K562 (cell line): ENCODE measurements at regions not wholly inside any gene's neighbourhood (a gene's known extent, or its start where the extent isn't known, plus 50 kb on each side); places are given as distances from the start of the nearest gene placed in this dataset.

Experiments used
- ETV6 ChIP-seq, 3 experiments: fragments of 150-350 bp in 1 of 3; sonication (generic) in 1 of 3; formaldehyde crosslinking in 1 of 3; IDR thresholded peaks; 2 replicates each; pipeline versions ENCODE4 v1.6.1 to v1.8.0; 2014 to 2022; ENCODE audit warnings: borderline replicate concordance in 2 of 3, low read depth in 2 of 3, antibody characterized with exemption in 1 of 3, low read length in 1 of 3, mild to moderate bottlenecking in 1 of 3, missing genetic modification reagents in 1 of 3
- MBD2 ChIP-seq: sonication (generic); IDR thresholded peaks from 2 replicates; pipeline ENCODE4 v1.6.1; 2016; ENCODE audit warnings: low read depth, borderline replicate concordance
- MTA3 ChIP-seq: fragments of 450-650 bp; formaldehyde crosslinking; IDR thresholded peaks from 2 replicates; pipeline ENCODE4 v1.6.1; 2017; ENCODE audit warnings: mild to moderate bottlenecking, borderline replicate concordance
- NELFE ChIP-seq: IDR thresholded peaks from 2 replicates; pipeline ENCODE4 v1.6.1; 2011; ENCODE audit warnings: mild to moderate bottlenecking; ENCODE audit not compliant: insufficient read depth, insufficient read length
- RAD21 ChIP-seq, 2 experiments: fragments of 250-450 bp in 1 of 2; fragments of 450-650 bp in 1 of 2; sonication (Bioruptor Pico) in 1 of 2; formaldehyde crosslinking in 1 of 2; IDR thresholded peaks in 1 of 2; conservative IDR thresholded peaks in 1 of 2; 2 replicates each; pipeline versions ENCODE4 v1.4.0 to v1.8.0; 2020 to 2022; ENCODE audit warnings: mild to moderate bottlenecking in 2 of 2, moderate library complexity in 1 of 2
- SMAD2 ChIP-seq: fragments of 150-350 bp; IDR thresholded peaks from 2 replicates; pipeline ENCODE4 v1.6.1; 2014; ENCODE audit warnings: low read depth, mild to moderate bottlenecking, low read length
- XRCC5 ChIP-seq: fragments of 200-400 bp; formaldehyde crosslinking; IDR thresholded peaks from 2 replicates; pipeline ENCODE4 v1.6.1; 2017; ENCODE audit warnings: low read depth, mild to moderate bottlenecking, low read length
- ZNF444 ChIP-seq: fragments of 250-450 bp; sonication (Bioruptor Pico); IDR thresholded peaks from 2 replicates; pipeline ENCODE4 v1.4.0; 2020; ENCODE audit warnings: mild to moderate bottlenecking, moderate library complexity
- ZNF583 ChIP-seq: fragments of 250-450 bp; sonication (Bioruptor Pico); IDR thresholded peaks from 2 replicates; pipeline ENCODE4 v1.4.0; 2020
- TF ChIP-seq, protein P1 (sequence below): fragments of 450-650 bp; IDR thresholded peaks from 2 replicates; pipeline ENCODE4 v1.6.1; 2016; ENCODE audit warnings: mild to moderate bottlenecking, moderate library complexity
- TF ChIP-seq, protein P2 (sequence below), 3 experiments: IDR thresholded peaks in 2 of 3; conservative IDR thresholded peaks in 1 of 3; 2 replicates each; pipeline ENCODE4 v1.5.1; 2011 to 2012; ENCODE audit warnings: low read length in 3 of 3, mild to moderate bottlenecking in 3 of 3, control low read depth in 2 of 3, improper control_type of control experiment in 1 of 3, inconsistent platforms in 1 of 3, low read depth in 1 of 3, mixed read lengths in 1 of 3, moderate library complexity in 1 of 3; ENCODE audit not compliant: insufficient read depth in 2 of 3
- TF ChIP-seq, protein P3 (sequence below): fragments of 450-650 bp; formaldehyde crosslinking; IDR thresholded peaks from 2 replicates; pipeline ENCODE4 v1.4.0; 2020; ENCODE audit warnings: mild to moderate bottlenecking

DNA sequence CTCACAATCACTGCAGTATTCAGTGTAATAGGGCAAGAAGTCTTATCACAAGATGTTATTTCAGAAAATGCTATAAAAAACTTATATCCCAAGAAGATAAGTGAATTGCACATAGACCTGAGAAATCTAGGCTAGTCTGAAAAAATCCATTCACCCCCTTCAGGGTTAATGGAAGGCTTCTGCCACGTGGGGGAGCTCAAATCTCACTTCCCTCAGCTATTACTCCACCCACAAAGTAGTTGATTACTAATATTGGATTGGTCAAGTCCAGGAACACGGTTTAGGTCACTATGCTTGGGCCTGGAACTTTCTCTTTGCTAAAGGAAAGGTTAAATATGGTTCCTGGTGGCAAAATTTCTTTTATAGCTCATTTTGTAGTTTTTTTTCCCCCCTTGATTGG, 51.2 kb upstream of the ADAM23 start (continued):
- no peak for TF ChIP-seq XRCC5
- TF ChIP-seq SMAD2 = no peak
- peak in 1 of 2 experiments; percentile 56; a peak in 2 of 4 replicates for TF ChIP-seq RAD21 (CRISPR knock-in tag; conservative IDR thresholded peaks at IDR 0.05 in 1 of 2, IDR thresholded peaks at IDR 0.05 in 1 of 2)
- TF ChIP-seq, protein P1, sequence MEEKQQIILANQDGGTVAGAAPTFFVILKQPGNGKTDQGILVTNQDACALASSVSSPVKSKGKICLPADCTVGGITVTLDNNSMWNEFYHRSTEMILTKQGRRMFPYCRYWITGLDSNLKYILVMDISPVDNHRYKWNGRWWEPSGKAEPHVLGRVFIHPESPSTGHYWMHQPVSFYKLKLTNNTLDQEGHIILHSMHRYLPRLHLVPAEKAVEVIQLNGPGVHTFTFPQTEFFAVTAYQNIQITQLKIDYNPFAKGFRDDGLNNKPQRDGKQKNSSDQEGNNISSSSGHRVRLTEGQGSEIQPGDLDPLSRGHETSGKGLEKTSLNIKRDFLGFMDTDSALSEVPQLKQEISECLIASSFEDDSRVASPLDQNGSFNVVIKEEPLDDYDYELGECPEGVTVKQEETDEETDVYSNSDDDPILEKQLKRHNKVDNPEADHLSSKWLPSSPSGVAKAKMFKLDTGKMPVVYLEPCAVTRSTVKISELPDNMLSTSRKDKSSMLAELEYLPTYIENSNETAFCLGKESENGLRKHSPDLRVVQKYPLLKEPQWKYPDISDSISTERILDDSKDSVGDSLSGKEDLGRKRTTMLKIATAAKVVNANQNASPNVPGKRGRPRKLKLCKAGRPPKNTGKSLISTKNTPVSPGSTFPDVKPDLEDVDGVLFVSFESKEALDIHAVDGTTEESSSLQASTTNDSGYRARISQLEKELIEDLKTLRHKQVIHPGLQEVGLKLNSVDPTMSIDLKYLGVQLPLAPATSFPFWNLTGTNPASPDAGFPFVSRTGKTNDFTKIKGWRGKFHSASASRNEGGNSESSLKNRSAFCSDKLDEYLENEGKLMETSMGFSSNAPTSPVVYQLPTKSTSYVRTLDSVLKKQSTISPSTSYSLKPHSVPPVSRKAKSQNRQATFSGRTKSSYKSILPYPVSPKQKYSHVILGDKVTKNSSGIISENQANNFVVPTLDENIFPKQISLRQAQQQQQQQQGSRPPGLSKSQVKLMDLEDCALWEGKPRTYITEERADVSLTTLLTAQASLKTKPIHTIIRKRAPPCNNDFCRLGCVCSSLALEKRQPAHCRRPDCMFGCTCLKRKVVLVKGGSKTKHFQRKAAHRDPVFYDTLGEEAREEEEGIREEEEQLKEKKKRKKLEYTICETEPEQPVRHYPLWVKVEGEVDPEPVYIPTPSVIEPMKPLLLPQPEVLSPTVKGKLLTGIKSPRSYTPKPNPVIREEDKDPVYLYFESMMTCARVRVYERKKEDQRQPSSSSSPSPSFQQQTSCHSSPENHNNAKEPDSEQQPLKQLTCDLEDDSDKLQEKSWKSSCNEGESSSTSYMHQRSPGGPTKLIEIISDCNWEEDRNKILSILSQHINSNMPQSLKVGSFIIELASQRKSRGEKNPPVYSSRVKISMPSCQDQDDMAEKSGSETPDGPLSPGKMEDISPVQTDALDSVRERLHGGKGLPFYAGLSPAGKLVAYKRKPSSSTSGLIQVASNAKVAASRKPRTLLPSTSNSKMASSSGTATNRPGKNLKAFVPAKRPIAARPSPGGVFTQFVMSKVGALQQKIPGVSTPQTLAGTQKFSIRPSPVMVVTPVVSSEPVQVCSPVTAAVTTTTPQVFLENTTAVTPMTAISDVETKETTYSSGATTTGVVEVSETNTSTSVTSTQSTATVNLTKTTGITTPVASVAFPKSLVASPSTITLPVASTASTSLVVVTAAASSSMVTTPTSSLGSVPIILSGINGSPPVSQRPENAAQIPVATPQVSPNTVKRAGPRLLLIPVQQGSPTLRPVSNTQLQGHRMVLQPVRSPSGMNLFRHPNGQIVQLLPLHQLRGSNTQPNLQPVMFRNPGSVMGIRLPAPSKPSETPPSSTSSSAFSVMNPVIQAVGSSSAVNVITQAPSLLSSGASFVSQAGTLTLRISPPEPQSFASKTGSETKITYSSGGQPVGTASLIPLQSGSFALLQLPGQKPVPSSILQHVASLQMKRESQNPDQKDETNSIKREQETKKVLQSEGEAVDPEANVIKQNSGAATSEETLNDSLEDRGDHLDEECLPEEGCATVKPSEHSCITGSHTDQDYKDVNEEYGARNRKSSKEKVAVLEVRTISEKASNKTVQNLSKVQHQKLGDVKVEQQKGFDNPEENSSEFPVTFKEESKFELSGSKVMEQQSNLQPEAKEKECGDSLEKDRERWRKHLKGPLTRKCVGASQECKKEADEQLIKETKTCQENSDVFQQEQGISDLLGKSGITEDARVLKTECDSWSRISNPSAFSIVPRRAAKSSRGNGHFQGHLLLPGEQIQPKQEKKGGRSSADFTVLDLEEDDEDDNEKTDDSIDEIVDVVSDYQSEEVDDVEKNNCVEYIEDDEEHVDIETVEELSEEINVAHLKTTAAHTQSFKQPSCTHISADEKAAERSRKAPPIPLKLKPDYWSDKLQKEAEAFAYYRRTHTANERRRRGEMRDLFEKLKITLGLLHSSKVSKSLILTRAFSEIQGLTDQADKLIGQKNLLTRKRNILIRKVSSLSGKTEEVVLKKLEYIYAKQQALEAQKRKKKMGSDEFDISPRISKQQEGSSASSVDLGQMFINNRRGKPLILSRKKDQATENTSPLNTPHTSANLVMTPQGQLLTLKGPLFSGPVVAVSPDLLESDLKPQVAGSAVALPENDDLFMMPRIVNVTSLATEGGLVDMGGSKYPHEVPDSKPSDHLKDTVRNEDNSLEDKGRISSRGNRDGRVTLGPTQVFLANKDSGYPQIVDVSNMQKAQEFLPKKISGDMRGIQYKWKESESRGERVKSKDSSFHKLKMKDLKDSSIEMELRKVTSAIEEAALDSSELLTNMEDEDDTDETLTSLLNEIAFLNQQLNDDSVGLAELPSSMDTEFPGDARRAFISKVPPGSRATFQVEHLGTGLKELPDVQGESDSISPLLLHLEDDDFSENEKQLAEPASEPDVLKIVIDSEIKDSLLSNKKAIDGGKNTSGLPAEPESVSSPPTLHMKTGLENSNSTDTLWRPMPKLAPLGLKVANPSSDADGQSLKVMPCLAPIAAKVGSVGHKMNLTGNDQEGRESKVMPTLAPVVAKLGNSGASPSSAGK = no peak
- TF ChIP-seq ZNF583 = no peak
- TF ChIP-seq, protein P2, sequence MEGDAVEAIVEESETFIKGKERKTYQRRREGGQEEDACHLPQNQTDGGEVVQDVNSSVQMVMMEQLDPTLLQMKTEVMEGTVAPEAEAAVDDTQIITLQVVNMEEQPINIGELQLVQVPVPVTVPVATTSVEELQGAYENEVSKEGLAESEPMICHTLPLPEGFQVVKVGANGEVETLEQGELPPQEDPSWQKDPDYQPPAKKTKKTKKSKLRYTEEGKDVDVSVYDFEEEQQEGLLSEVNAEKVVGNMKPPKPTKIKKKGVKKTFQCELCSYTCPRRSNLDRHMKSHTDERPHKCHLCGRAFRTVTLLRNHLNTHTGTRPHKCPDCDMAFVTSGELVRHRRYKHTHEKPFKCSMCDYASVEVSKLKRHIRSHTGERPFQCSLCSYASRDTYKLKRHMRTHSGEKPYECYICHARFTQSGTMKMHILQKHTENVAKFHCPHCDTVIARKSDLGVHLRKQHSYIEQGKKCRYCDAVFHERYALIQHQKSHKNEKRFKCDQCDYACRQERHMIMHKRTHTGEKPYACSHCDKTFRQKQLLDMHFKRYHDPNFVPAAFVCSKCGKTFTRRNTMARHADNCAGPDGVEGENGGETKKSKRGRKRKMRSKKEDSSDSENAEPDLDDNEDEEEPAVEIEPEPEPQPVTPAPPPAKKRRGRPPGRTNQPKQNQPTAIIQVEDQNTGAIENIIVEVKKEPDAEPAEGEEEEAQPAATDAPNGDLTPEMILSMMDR (IDR thresholded peaks at IDR 0.05 in 2 of 3, conservative IDR thresholded peaks at IDR 0.05 in 1 of 3; ENCODE audit: insufficient read depth in 2 of 3, low read depth in 1 of 3, low read length in 3 of 3) = peak; percentile 45 to 63 (median 51); a peak in 5 of 6 replicates
- TF ChIP-seq, protein P3, sequence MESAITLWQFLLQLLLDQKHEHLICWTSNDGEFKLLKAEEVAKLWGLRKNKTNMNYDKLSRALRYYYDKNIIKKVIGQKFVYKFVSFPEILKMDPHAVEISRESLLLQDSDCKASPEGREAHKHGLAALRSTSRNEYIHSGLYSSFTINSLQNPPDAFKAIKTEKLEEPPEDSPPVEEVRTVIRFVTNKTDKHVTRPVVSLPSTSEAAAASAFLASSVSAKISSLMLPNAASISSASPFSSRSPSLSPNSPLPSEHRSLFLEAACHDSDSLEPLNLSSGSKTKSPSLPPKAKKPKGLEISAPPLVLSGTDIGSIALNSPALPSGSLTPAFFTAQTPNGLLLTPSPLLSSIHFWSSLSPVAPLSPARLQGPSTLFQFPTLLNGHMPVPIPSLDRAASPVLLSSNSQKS (CRISPR knock-in tag) = no peak
- TF ChIP-seq MTA3 = no peak
- no peak for TF ChIP-seq MBD2
- no peak for TF ChIP-seq NELFE
- TF ChIP-seq ETV6 (IDR thresholded peaks at IDR 0.05; ENCODE audit: borderline replicate concordance in 1 of 2, low read depth in 2 of 2, low read length in 1 of 2) = no peak
- TF ChIP-seq ETV6 (CRISPR knock-in tag; IDR thresholded peaks at IDR 0.05; ENCODE audit: borderline replicate concordance) = no peak
- no peak for TF ChIP-seq ZNF444 (CRISPR knock-in tag)
